GM21528 (cell line): ENCODE measurements at regions not wholly inside any gene's neighbourhood (a gene's known extent, or its start where the extent isn't known, plus 50 kb on each side); places are given as distances from the start of the nearest gene placed in this dataset.
"Not testable (repeated sequence)": the region's sequence is repeated elsewhere in the genome, so short reads cannot be mapped to it uniquely, and the experiment has no call there.

Experiments
- ATAC-seq: cut with Tn5 transposase; IDR thresholded peaks from one replicate; pipeline ENCODE4 v1.9.1; 2021; ENCODE audit warnings: mild to moderate bottlenecking, moderate library complexity; ENCODE audit not compliant: unreplicated experiment, low FRiP score

- ATAC-seq, result no peak
These were observed 134.9 kb downstream of the SAMD9 start for GRCh38 chr7:92982928-92983327.

- no peak for ATAC-seq
These were observed 140.6 kb upstream of the CDK6 start for GRCh38 chr7:92976931-92977330.

- ATAC-seq, result no peak
These were observed 137.6 kb upstream of the CDK6 start for GRCh38 chr7:92973974-92974373.

GRCh38 chr7:92973293-92973731 is 136.9 kb upstream of the CDK6 start:
- ATAC-seq, result no peak

GRCh38 chr7:92972441-92972840 is 136.1 kb upstream of the CDK6 start:
- no peak for ATAC-seq

- no peak for ATAC-seq
These were observed 132.7 kb upstream of the CDK6 start for GRCh38 chr7:92969061-92969460.

GRCh38 chr7:92968502-92968901 is 132.1 kb upstream of the CDK6 start:
- ATAC-seq, result no peak

- no peak for ATAC-seq
These were observed 130.9 kb upstream of the CDK6 start for GRCh38 chr7:92967238-92967637.

- no peak for ATAC-seq
These were observed 127.8 kb upstream of the CDK6 start for GRCh38 chr7:92964141-92964540.

GRCh38 chr7:92963566-92963965 is 127.2 kb upstream of the CDK6 start:
- no peak for ATAC-seq

- no peak for ATAC-seq
These were observed 125.6 kb upstream of the CDK6 start for GRCh38 chr7:92961961-92962360.

GRCh38 chr7:92956575-92956974 is 120.2 kb upstream of the CDK6 start:
- no peak for ATAC-seq

GRCh38 chr7:92955081-92955480 is 118.7 kb upstream of the CDK6 start:
- ATAC-seq, result no peak

- ATAC-seq, result no peak
These were observed 117.3 kb upstream of the CDK6 start for GRCh38 chr7:92953657-92954056.

- ATAC-seq, result no peak
These were observed 113.4 kb upstream of the CDK6 start for GRCh38 chr7:92949748-92950147.

GRCh38 chr7:92945840-92946239 is 109.5 kb upstream of the CDK6 start:
- no peak for ATAC-seq

GRCh38 chr7:92944633-92945032 is 108.3 kb upstream of the CDK6 start:
- ATAC-seq, result no peak

GRCh38 chr7:92942706-92943105 is 106.3 kb upstream of the CDK6 start:
- ATAC-seq, result not testable (repeated sequence)

GRCh38 chr7:92939666-92940360 is 103.4 kb upstream of the CDK6 start:
- ATAC-seq, result no peak

- no peak for ATAC-seq
These were observed 97.7 kb upstream of the CDK6 start for GRCh38 chr7:92934096-92934495.

- ATAC-seq, result no peak
These were observed 96.1 kb upstream of the CDK6 start for GRCh38 chr7:92932450-92932849.

GRCh38 chr7:92930404-92930803 is 94.0 kb upstream of the CDK6 start:
- ATAC-seq, result no peak

GRCh38 chr7:92926697-92927044 is 90.3 kb upstream of the CDK6 start:
- ATAC-seq, result no peak
